Activated CD8-positive, alpha-beta memory T cell treated with anti-CD3 and anti-CD28 coated beads for 4 hours (primary cell): ENCODE measurements at regions not wholly inside any gene's neighbourhood (a gene's known extent, or its start where the extent isn't known, plus 50 kb on each side); places are given as distances from the start of the nearest gene placed in this dataset.

ENCODE experiments used
- DNase-seq, 2 donors: peaks; one replicate each; pipeline ENCODE4 v3.0.0-alpha.2; 2020; ENCODE audit warnings: low read depth in 2 of 2

- DNase-seq, result no peak
Observed at GRCh38 chr2:239674101-239674980, 273.5 kb upstream of the HDAC4 start.

GRCh38 chr2:239673641-239674040, 272.8 kb upstream of the HDAC4 start:
- no peak for DNase-seq

- no peak for DNase-seq
Observed at GRCh38 chr2:239671916-239672849, 271.4 kb upstream of the HDAC4 start.

- no peak for DNase-seq
Observed at GRCh38 chr2:239671471-239671870, 270.7 kb upstream of the HDAC4 start.

- DNase-seq, result no peak
Observed at GRCh38 chr2:239670463-239671120, 269.8 kb upstream of the HDAC4 start.

- DNase-seq, result no peak
Observed at GRCh38 chr2:239669899-239670460, 269.2 kb upstream of the HDAC4 start.

GRCh38 chr2:239669181-239669898, 268.5 kb upstream of the HDAC4 start:
- DNase-seq, result no peak

GRCh38 chr2:239668651-239669050, 267.8 kb upstream of the HDAC4 start:
- no peak for DNase-seq

GRCh38 chr2:239668042-239668441, 267.2 kb upstream of the HDAC4 start:
- no peak for DNase-seq

GRCh38 chr2:239667431-239667985, 266.7 kb upstream of the HDAC4 start:
- no peak for DNase-seq

- no peak for DNase-seq
Observed at GRCh38 chr2:239666855-239667376, 266.1 kb upstream of the HDAC4 start.

GRCh38 chr2:239666053-239666854, 265.4 kb upstream of the HDAC4 start:
- DNase-seq, result no peak

- no peak for DNase-seq
Observed at GRCh38 chr2:239664216-239664810, 263.5 kb upstream of the HDAC4 start.

GRCh38 chr2:239663364-239663924, 262.6 kb upstream of the HDAC4 start:
- no peak for DNase-seq

GRCh38 chr2:239662413-239663120, 261.7 kb upstream of the HDAC4 start:
- no peak for DNase-seq

- DNase-seq, result no peak
Observed at GRCh38 chr2:239661334-239662312, 260.8 kb upstream of the HDAC4 start.
